HepG2 (cell line): ENCODE measurements at regions not wholly inside any gene's neighbourhood (a gene's known extent, or its start where the extent isn't known, plus 50 kb on each side); places are given as distances from the start of the nearest gene placed in this dataset.
A peak's percentile ranks its signal among the peaks of the same experiment; 100 is the strongest.

Experiments used
- ATAC-seq: fragments of 200-7000 bp; cut with Tn5 transposase; 3 replicates; pipeline ENCODE4 v1.9.1; 2020; ENCODE audit warnings: mild to moderate bottlenecking, moderate library complexity
- BruUV-seq: library from RNA; stranded (reverse); fragments of 400-500 nt; replicated peaks from 2 replicates; lab custom pipeline; 2021; lab: Mats Ljungman, UMichigan
- CTCF ChIA-PET: fragments of 300-600 bp; formaldehyde crosslinking; extraction: SDS; loops from one replicate; lab custom pipeline; 2021; ENCODE audit warnings: low total read pairs, inconsistent platforms, low intra/inter-chr PET ratio; lab: Yijun Ruan, JAX
- POLR2A ChIA-PET: fragments of 350-600 bp; sonication (Branson Sonifier 250); formaldehyde crosslinking; loops from one replicate; lab custom pipeline; 2020; ENCODE audit warnings: antibody characterized with exemption, inconsistent platforms; lab: Yijun Ruan, JAX
- DNase-seq: peaks from one replicate; pipeline ENCODE4 v3.0.0-alpha.2; 2015; ENCODE audit warnings: low spot score
- FAIRE-seq: peaks from 3 replicates; lab custom pipeline; 2011; peaks lifted over from hg19 to GRCh38; lab: Jason Lieb, UNC
- H2AFZ ChIP-seq: one replicate; pipeline ENCODE4 v1.6.1; 2011; ENCODE audit warnings: low read length, inconsistent platforms
- H3K27ac ChIP-seq: fragments of 300-600 bp; 3 replicates; pipeline ENCODE4 v1.8.0; 2011; ENCODE audit warnings: mixed run types, mild to moderate bottlenecking, mixed read lengths, low read length, inconsistent platforms; ENCODE audit not compliant: insufficient read depth; ENCODE audit errors: extremely low read length
- H3K27me3 ChIP-seq, 2 experiments: fragments of 200-600 bp in 1 of 2; 2 replicates in 1 of 2; 3 replicates in 1 of 2; pipeline versions ENCODE4 v1.6.0 to v1.8.0; 2011; ENCODE audit warnings: low read length in 2 of 2, mild to moderate bottlenecking in 2 of 2, moderate library complexity in 2 of 2, inconsistent platforms in 1 of 2; ENCODE audit not compliant: insufficient read depth in 2 of 2, control insufficient read depth in 1 of 2
- H3K36me3 ChIP-seq, 2 experiments: fragments of 200-600 bp in 1 of 2; replicated peaks in 1 of 2; 2 replicates in 1 of 2; 3 replicates in 1 of 2; pipeline versions ENCODE4 v1.5.1 to v1.8.0; 2011; ENCODE audit warnings: low read length in 2 of 2, inconsistent platforms in 1 of 2; ENCODE audit not compliant: insufficient read depth in 2 of 2, control insufficient read depth in 1 of 2
- H3K4me1 ChIP-seq: 2 replicates; pipeline ENCODE4 v1.5.1; 2012; ENCODE audit warnings: low read length, inconsistent platforms; ENCODE audit not compliant: insufficient read depth
- H3K4me2 ChIP-seq: 2 replicates; pipeline ENCODE4 v1.6.0; 2011; ENCODE audit warnings: low read depth, low read length, inconsistent platforms
- H3K4me3 ChIP-seq, 3 experiments: fragments of 200-600 bp in 1 of 3; sonication (generic), shearing (Covaris generic) in 1 of 3; replicated peaks in 1 of 3; 2 replicates each; pipeline ENCODE4 v1.5.1; 2011 to 2016; ENCODE audit warnings: low read length in 3 of 3, inconsistent platforms in 2 of 3, low read depth in 2 of 3, mild to moderate bottlenecking in 2 of 3, control low read depth in 1 of 3, mixed read lengths in 1 of 3; ENCODE audit not compliant: insufficient read depth in 1 of 3
- H3K79me2 ChIP-seq: one replicate; pipeline ENCODE4 v1.6.1; 2011; ENCODE audit warnings: low read length, inconsistent platforms; ENCODE audit not compliant: insufficient read depth
- H3K9ac ChIP-seq: 2 replicates; pipeline ENCODE4 v1.6.0; 2011; ENCODE audit warnings: mild to moderate bottlenecking, low read depth, low read length, inconsistent platforms; ENCODE audit not compliant: insufficient read depth
- H3K9me3 ChIP-seq: 2 replicates; pipeline ENCODE4 v1.5.1; 2012; ENCODE audit warnings: mild to moderate bottlenecking, low read length
- H4K20me1 ChIP-seq: 2 replicates; pipeline ENCODE4 v1.6.0; 2011; ENCODE audit warnings: inconsistent platforms, mild to moderate bottlenecking, low read length, moderate library complexity; ENCODE audit not compliant: insufficient read depth
- ARHGAP35 ChIP-seq: sonication (generic); formaldehyde crosslinking; IDR thresholded peaks from 2 replicates; pipeline ENCODE4 v1.9.0; 2022; ENCODE audit warnings: mild to moderate bottlenecking, inconsistent platforms, moderate library complexity, missing genetic modification reagents, borderline replicate concordance
- FOXK1 ChIP-seq: sonication (generic); formaldehyde crosslinking; IDR thresholded peaks from 2 replicates; pipeline ENCODE4 v1.4.0; 2020; ENCODE audit warnings: low read depth, missing genetic modification reagents, borderline replicate concordance
- GABPA ChIP-seq, 2 experiments: IDR thresholded peaks; 2 replicates each; pipeline ENCODE4 v1.6.1; 2011 to 2016; ENCODE audit warnings: low read depth in 2 of 2, low read length in 1 of 2, missing biosample characterization in 1 of 2, missing genetic modification characterization in 1 of 2
- HNRNPLL ChIP-seq: fragments of 200-400 bp; formaldehyde crosslinking; IDR thresholded peaks from 2 replicates; pipeline ENCODE4 v1.6.1; 2017; ENCODE audit warnings: mild to moderate bottlenecking, low read depth, low read length; ENCODE audit not compliant: poor library complexity, severe bottlenecking
- MLLT10 ChIP-seq: sonication (generic); formaldehyde crosslinking; IDR thresholded peaks from 2 replicates; pipeline ENCODE4 v1.4.0; 2020; ENCODE audit warnings: missing genetic modification reagents
- NCOA1 ChIP-seq: sonication (generic); formaldehyde crosslinking; IDR thresholded peaks from 2 replicates; pipeline ENCODE4 v1.9.0; 2021; ENCODE audit warnings: missing genetic modification reagents
- NR0B2 ChIP-seq: sonication (generic); formaldehyde crosslinking; IDR thresholded peaks from 2 replicates; pipeline ENCODE4 v1.4.0; 2020; ENCODE audit warnings: mild to moderate bottlenecking, missing genetic modification reagents
- POLR2AphosphoS2 ChIP-seq: IDR thresholded peaks from 2 replicates; pipeline ENCODE4 v1.6.1; 2011; ENCODE audit warnings: low read depth, low read length, improper control_type of control experiment
- SALL2 ChIP-seq: sonication (generic); formaldehyde crosslinking; IDR thresholded peaks from 2 replicates; pipeline ENCODE4 v1.8.1; 2023; ENCODE audit warnings: mild to moderate bottlenecking, missing genetic modification reagents, inconsistent platforms
- SYNCRIP ChIP-seq: fragments of 200-400 bp; formaldehyde crosslinking; IDR thresholded peaks from 2 replicates; pipeline ENCODE4 v1.6.1; 2018; ENCODE audit warnings: mild to moderate bottlenecking, low read depth, low read length; ENCODE audit not compliant: insufficient read depth
- TBP ChIP-seq: sonication (generic); formaldehyde crosslinking; IDR thresholded peaks from 2 replicates; pipeline ENCODE4 v1.5.0; 2020; ENCODE audit warnings: missing genetic modification reagents
- TBX3 ChIP-seq: fragments of 450-650 bp; IDR thresholded peaks from 2 replicates; pipeline ENCODE4 v1.6.1; 2017; ENCODE audit warnings: antibody characterized with exemption, mild to moderate bottlenecking, inconsistent platforms, borderline replicate concordance
- THYN1 ChIP-seq: sonication (generic); formaldehyde crosslinking; IDR thresholded peaks from 2 replicates; pipeline ENCODE4 v1.8.1; 2023; ENCODE audit warnings: low read depth, mild to moderate bottlenecking, moderate library complexity, missing genetic modification reagents, borderline replicate concordance
- ZNF143 ChIP-seq: sonication (generic); formaldehyde crosslinking; IDR thresholded peaks from 2 replicates; pipeline ENCODE4 v1.4.0; 2020; ENCODE audit warnings: missing genetic modification reagents
- ZNF274 ChIP-seq: sonication (generic); formaldehyde crosslinking; IDR thresholded peaks from 2 replicates; pipeline ENCODE4 v1.5.1; 2020; ENCODE audit warnings: mild to moderate bottlenecking, missing genetic modification reagents
- ZNF282 ChIP-seq: fragments of 450-650 bp; IDR thresholded peaks from 2 replicates; pipeline ENCODE4 v1.6.1; 2018; ENCODE audit not compliant: partially characterized antibody
- ZNF563 ChIP-seq: sonication (generic); formaldehyde crosslinking; IDR thresholded peaks from 2 replicates; pipeline ENCODE4 v1.8.0; 2022; ENCODE audit warnings: mild to moderate bottlenecking, moderate library complexity, missing genetic modification reagents
- ZNF629 ChIP-seq: sonication (generic); formaldehyde crosslinking; conservative IDR thresholded peaks from 2 replicates; pipeline ENCODE4 v1.5.0; 2020; ENCODE audit warnings: missing genetic modification reagents
- ZNF724P ChIP-seq: sonication (generic); formaldehyde crosslinking; IDR thresholded peaks from 2 replicates; pipeline ENCODE4 v1.8.0; 2022; ENCODE audit warnings: missing genetic modification reagents, borderline replicate concordance
- ZNF775 ChIP-seq: sonication (generic); formaldehyde crosslinking; IDR thresholded peaks from 2 replicates; pipeline ENCODE4 v1.4.0; 2020; ENCODE audit warnings: missing genetic modification reagents, mild to moderate bottlenecking, moderate library complexity, borderline replicate concordance
- ZNF784 ChIP-seq: sonication (generic); formaldehyde crosslinking; IDR thresholded peaks from 2 replicates; pipeline ENCODE4 v1.5.1; 2020; ENCODE audit warnings: missing genetic modification reagents, mild to moderate bottlenecking, borderline replicate concordance
- ZNF850 ChIP-seq: sonication (generic); formaldehyde crosslinking; conservative IDR thresholded peaks from 2 replicates; pipeline ENCODE4 v1.9.0; 2021; ENCODE audit warnings: mild to moderate bottlenecking, missing genetic modification reagents
- ZSCAN20 ChIP-seq: sonication (generic); formaldehyde crosslinking; IDR thresholded peaks from 2 replicates; pipeline ENCODE4 v1.4.0; 2020; ENCODE audit warnings: missing genetic modification reagents, mild to moderate bottlenecking, borderline replicate concordance
- WGBS: methylation state at CpG from one replicate; pipeline ENCODE4 v1.1.6; 2017; ENCODE audit warnings: low lambda C conversion rate; 5-methylcytosine and 5-hydroxymethylcytosine counted together
- in situ Hi-C: cut with HindIII; loops from 2 replicates; pipeline ENCODE4 v1.10.0; 2017; ENCODE audit warnings: low pct_unique_long_range_greater_than_20kb; ENCODE audit not compliant: extremely low pct_ligation_motif_present
- intact Hi-C: fragments of 100-400 bp; cut with micrococcal nuclease; formaldehyde crosslinking; loops from one replicate; pipeline ENCODE4 v1.10.0; 2022; ENCODE audit not compliant: unreplicated experiment

GRCh38 chr4:189050643-189051042 lies 890.0 kb upstream of the FRG1 start:
- 2% methylated on average over 6 of the region's 8 CpGs for WGBS
- POLR2A ChIA-PET: no interaction called here

GRCh38 chr4:189053621-189054020 lies 887.1 kb upstream of the FRG1 start:
- Histone ChIP-seq H3K4me1 (no peaks in the 10 kb centered on the region), H3K27me3 (peaks cover 0 to 20% of the 10 kb centered on the region in 2 experiments; a peak in 3 of 5 replicates), H3K4me3 (no peak overlapping the region), H3K36me3 (no peaks in the 10 kb centered on the region), H3K9ac (no peak overlapping the region), H3K79me2 (no peaks in the 10 kb centered on the region), H2AFZ (no peak overlapping the region), H3K9me3 (no peaks in the 10 kb centered on the region), H3K27ac (no peak overlapping the region), H3K4me2 (no peak overlapping the region), H4K20me1 (no peaks in the 10 kb centered on the region)
- in situ Hi-C loops (no loop called here), intact Hi-C loops (no loop called here)
- no peak for DNase-seq
- no peak for ATAC-seq
- ChIA-PET POLR2A (no interaction called here), CTCF (no interaction called here)
- no TSS peak for BruUV-seq
- FAIRE-seq: no peak
- WGBS: 25% methylated on average over 7 of the region's 7 CpGs
- TF ChIP-seq ZNF775 (CRISPR knock-in tag) (no peak), ZNF724P (CRISPR knock-in tag) (no peak), GABPA (IDR thresholded peaks at IDR 0.05; ENCODE audit: low read depth, low read length) (no peak), GABPA (CRISPR knock-in tag; IDR thresholded peaks at IDR 0.05; ENCODE audit: low read depth) (no peak), FOXK1 (CRISPR knock-in tag) (no peak), ZNF784 (no peak), ZNF143 (CRISPR knock-in tag) (no peak), ZNF282 (no peak), ARHGAP35 (CRISPR knock-in tag) (no peak), ZNF274 (no peak), THYN1 (CRISPR knock-in tag) (no peak), POLR2AphosphoS2 (no peak), TBX3 (no peak), SYNCRIP (no peak), ZSCAN20 (CRISPR knock-in tag) (no peak), SALL2 (no peak)

More at GRCh38 chr4:189050643-189051042, 890.0 kb upstream of the FRG1 start:
- Histone ChIP-seq H2AFZ (no peak overlapping the region), H3K4me3 (no peak overlapping the region; a peak in 1 of 6 replicates), H3K4me2 (peak overlapping the region; percentile 32; the same call in 1 of the 2 replicates), H4K20me1 (no peaks in the 10 kb centered on the region), H3K36me3 (no peaks in the 10 kb centered on the region), H3K79me2 (no peaks in the 10 kb centered on the region)
- CTCF ChIA-PET: no interaction called here
- DNase-seq (no peak), FAIRE-seq (no peak)
- in situ Hi-C loops: no loop called here
- no TSS peak for BruUV-seq
- intact Hi-C loops: no loop called here
- no peak for TF ChIP-seq MLLT10 (CRISPR knock-in tag)
- TF ChIP-seq ZNF850: no peak
- no peak for TF ChIP-seq HNRNPLL
- no peak for TF ChIP-seq ZNF563 (CRISPR knock-in tag)
- TF ChIP-seq ZNF629 (CRISPR knock-in tag): no peak
- TF ChIP-seq NR0B2: no peak
- TF ChIP-seq NCOA1 (CRISPR knock-in tag): no peak
- no peak for TF ChIP-seq TBP (CRISPR knock-in tag)
- TF ChIP-seq, all 625 proteins: peak for 0
- Histone ChIP-seq H3K9me3 (no peaks in the 10 kb centered on the region), H3K4me1 (no peaks in the 10 kb centered on the region), H3K27me3 (peaks cover 0 to 20% of the 10 kb centered on the region in 2 experiments; a peak in 3 of 5 replicates), H3K9ac (no peak overlapping the region), H3K27ac (no peak overlapping the region)
- ATAC-seq: no peak
